ENCODE measurements at regions not wholly inside any gene's neighbourhood (a gene's known extent, or its start where the extent isn't known, plus 50 kb on each side); places are given as distances from the start of the nearest gene placed in this dataset.

DNA sequence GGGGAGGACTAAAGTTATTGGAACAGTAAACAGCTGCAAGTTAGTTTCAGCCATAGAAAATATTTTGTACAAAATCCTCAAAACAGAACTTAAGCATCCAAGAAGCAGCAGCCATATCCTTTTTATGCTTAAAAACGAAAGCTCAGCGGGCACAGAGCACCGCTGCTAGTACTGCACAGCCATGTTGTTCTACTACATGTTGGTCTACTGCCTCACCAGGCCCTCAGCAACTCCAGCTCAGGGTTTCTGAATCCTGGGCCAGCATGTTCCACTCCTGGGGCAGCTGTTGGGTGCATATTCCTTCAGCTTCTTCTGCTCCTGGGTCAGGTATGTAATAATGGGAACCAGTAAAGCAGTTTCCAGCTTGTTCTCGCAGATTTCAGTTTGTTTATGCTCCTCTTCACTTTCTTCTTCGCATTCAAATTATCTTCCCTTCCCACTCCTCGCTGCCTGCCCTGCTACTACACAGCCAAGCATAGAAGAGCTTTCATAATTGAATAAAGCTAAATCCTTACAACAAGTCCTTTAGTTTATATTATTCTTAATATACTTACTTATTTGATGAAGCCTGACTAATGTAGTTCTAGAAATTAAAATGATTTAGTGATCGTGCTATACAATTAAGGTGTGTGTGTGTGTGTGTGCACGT is 820.5 kb upstream of the ATXN8OS start:
- Histone ChIP-seq H3K9ac (ENCODE audit: insufficient read depth in 1 of 2, low read depth in 2 of 2, low read length in 2 of 2) (no peak overlapping the region), H4K20me1 (replicated peaks; ENCODE audit: control insufficient read depth, insufficient read depth, low read length) (no peaks in the 10 kb centered on the region), H3K4me2 (ENCODE audit: insufficient read depth, low read length) (no peak overlapping the region), H3K4me1 (replicated peaks in 1 of 2; ENCODE audit: control insufficient read depth in 2 of 2, insufficient read depth in 2 of 2, low read length in 2 of 2) (no peaks in the 10 kb centered on the region), H3K9me3 (replicated peaks; ENCODE audit: control insufficient read depth, insufficient read depth, low read depth, low read length) (no peaks in the 10 kb centered on the region), H2AFZ (ENCODE audit: low read depth, low read length) (no peak overlapping the region), H3K27me3 (ENCODE audit: control insufficient read depth in 2 of 2, insufficient read depth in 2 of 2, low read length in 2 of 2) (no peaks in the 10 kb centered on the region), H3K27ac (ENCODE audit: extremely low read depth, low read depth, low read length) (no peak overlapping the region), H3K36me3 (ENCODE audit: control insufficient read depth, insufficient read depth, low read length) (no peaks in the 10 kb centered on the region), H3K9me1 (ENCODE audit: control insufficient read depth, insufficient read depth, low read length) (no peaks in the 10 kb centered on the region), H3K4me3 (no peak overlapping the region), H3K79me2 (ENCODE audit: control insufficient read depth, insufficient read depth, low read length) (no peaks in the 10 kb centered on the region)
- DNase-seq (ENCODE audit: extremely low read depth in 1 of 4, low spot score in 3 of 4) (no peak), FAIRE-seq (no peak), ATAC-seq (no peak)
- no TSS peak for BruUV-seq (replicated peaks)
- WGBS (ENCODE audit: insufficient coverage, low coverage, missing lambda C conversion rate), result 44% methylated on average over 8 of the region's 8 CpGs
- intact Hi-C loops (cut with micrococcal nuclease) (no loop called here), in situ Hi-C loops (cut with MboI) (no loop called here)
- no peak for TF ChIP-seq ZSCAN32 (CRISPR knock-in tag; IDR thresholded peaks at IDR 0.05)
- TF ChIP-seq NFE2L1 (tag; IDR thresholded peaks at IDR 0.05; ENCODE audit: borderline replicate concordance, low read depth), result no peak
- no peak for TF ChIP-seq ZNF324 (CRISPR knock-in tag; IDR thresholded peaks at IDR 0.05)
- TF ChIP-seq HNRNPH1 (optimal IDR thresholded peaks at IDR 0.05; ENCODE audit: low read depth, low read length), result no peak
- TF ChIP-seq MEIS2 (IDR thresholded peaks at IDR 0.05; ENCODE audit: partially characterized antibody), result no peak
- TF ChIP-seq ZNF668 (CRISPR knock-in tag; IDR thresholded peaks at IDR 0.05), result no peak
- no peak for TF ChIP-seq ZNF75A (CRISPR knock-in tag; IDR thresholded peaks at IDR 0.05)
- no peak for TF ChIP-seq MTA1 (IDR thresholded peaks at IDR 0.05; ENCODE audit: borderline replicate concordance)
- TF ChIP-seq RB1 (IDR thresholded peaks at IDR 0.05; ENCODE audit: low read depth), result no peak
- no peak for TF ChIP-seq ZNF699 (CRISPR knock-in tag; IDR thresholded peaks at IDR 0.05; ENCODE audit: insufficient replicate concordance)
- no peak for TF ChIP-seq ZNF589 (CRISPR knock-in tag; IDR thresholded peaks at IDR 0.05; ENCODE audit: low read depth)
- no peak for TF ChIP-seq STAT5B (CRISPR knock-in tag; IDR thresholded peaks at IDR 0.05)
- TF ChIP-seq NEUROD1 (IDR thresholded peaks at IDR 0.05; ENCODE audit: borderline replicate concordance, low read depth, low read length, partially characterized antibody), result no peak
- no peak for TF ChIP-seq GABPA (tag; conservative IDR thresholded peaks at IDR 0.05; ENCODE audit: low read depth)
- TF ChIP-seq, protein P1, sequence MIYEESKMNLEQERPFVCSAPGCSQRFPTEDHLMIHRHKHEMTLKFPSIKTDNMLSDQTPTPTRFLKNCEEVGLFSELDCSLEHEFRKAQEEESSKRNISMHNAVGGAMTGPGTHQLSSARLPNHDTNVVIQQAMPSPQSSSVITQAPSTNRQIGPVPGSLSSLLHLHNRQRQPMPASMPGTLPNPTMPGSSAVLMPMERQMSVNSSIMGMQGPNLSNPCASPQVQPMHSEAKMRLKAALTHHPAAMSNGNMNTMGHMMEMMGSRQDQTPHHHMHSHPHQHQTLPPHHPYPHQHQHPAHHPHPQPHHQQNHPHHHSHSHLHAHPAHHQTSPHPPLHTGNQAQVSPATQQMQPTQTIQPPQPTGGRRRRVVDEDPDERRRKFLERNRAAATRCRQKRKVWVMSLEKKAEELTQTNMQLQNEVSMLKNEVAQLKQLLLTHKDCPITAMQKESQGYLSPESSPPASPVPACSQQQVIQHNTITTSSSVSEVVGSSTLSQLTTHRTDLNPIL (CRISPR knock-in tag; IDR thresholded peaks at IDR 0.05), result no peak
- CTCF ChIA-PET (ENCODE audit: low intra/inter-chr PET ratio), result no interaction called here
- POLR2A ChIA-PET, result no interaction called here

All from K562 (cell line).